Panc1 (cell line): ENCODE measurements at regions not wholly inside any gene's neighbourhood (a gene's known extent, or its start where the extent isn't known, plus 50 kb on each side); places are given as distances from the start of the nearest gene placed in this dataset.

ENCODE experiments used
- ATAC-seq: fragments of 200-7000 bp; cut with Tn5 transposase; 2 replicates; pipeline ENCODE4 v1.9.1; 2020; ENCODE audit warnings: mild to moderate bottlenecking, moderate library complexity
- BruUV-seq: library from RNA; stranded (reverse); fragments of 400-500 nt; replicated peaks from 2 replicates; lab custom pipeline; 2021; lab: Mats Ljungman, UMichigan
- CTCF ChIA-PET: fragments of 300-600 bp; sonication (Branson Sonifier 250); formaldehyde crosslinking; loops from one replicate; lab custom pipeline; 2022; ENCODE audit warnings: antibody characterized with exemption; lab: Charles Lee
- POLR2A ChIA-PET: fragments of 300-600 bp; sonication (Branson Sonifier 250); formaldehyde crosslinking; loops from one replicate; lab custom pipeline; 2022; ENCODE audit warnings: antibody characterized with exemption; lab: Charles Lee
- DNase-seq: peaks from one replicate; pipeline ENCODE4 v3.0.0-alpha.2; 2010; ENCODE audit warnings: low read depth, low spot score
- H3K27ac ChIP-seq: 2 replicates; pipeline ENCODE4 v1.5.1; 2011; ENCODE audit warnings: mild to moderate bottlenecking, low read length, inconsistent platforms
- H3K27me3 ChIP-seq: fragments of 200-500 bp; sonication (Bioruptor generic); 2 replicates; pipeline ENCODE4 v1.6.0; 2014; ENCODE audit warnings: low read length, inconsistent platforms; ENCODE audit not compliant: control insufficient read depth, insufficient read depth
- H3K36me3 ChIP-seq: fragments of 200-500 bp; sonication (Bioruptor generic); 2 replicates; pipeline ENCODE4 v1.5.1; 2014; ENCODE audit warnings: inconsistent platforms, mild to moderate bottlenecking, low read length, moderate library complexity; ENCODE audit not compliant: control insufficient read depth, insufficient read depth
- H3K4me1 ChIP-seq: 2 replicates; pipeline ENCODE4 v1.5.1; 2011; ENCODE audit warnings: inconsistent platforms, mild to moderate bottlenecking, low read length, moderate library complexity; ENCODE audit not compliant: control insufficient read depth, insufficient read depth
- H3K4me3 ChIP-seq, 2 experiments: 2 replicates each; pipeline ENCODE4 v1.5.1; 2011 to 2012; ENCODE audit warnings: low read depth in 2 of 2, low read length in 2 of 2, mild to moderate bottlenecking in 2 of 2, inconsistent platforms in 1 of 2, moderate library complexity in 1 of 2
- H3K9me3 ChIP-seq: fragments of 200-500 bp; sonication (Bioruptor generic); 2 replicates; pipeline ENCODE4 v1.5.1; 2014; ENCODE audit warnings: low read depth, mild to moderate bottlenecking, inconsistent platforms, low read length, moderate library complexity; ENCODE audit not compliant: control insufficient read depth, insufficient read depth
- POLR2AphosphoS5 ChIP-seq: IDR thresholded peaks from 2 replicates; pipeline ENCODE4 v1.6.1; 2012; ENCODE audit warnings: mild to moderate bottlenecking, low read depth, low read length, moderate library complexity
- SIN3A ChIP-seq: IDR thresholded peaks from 2 replicates; pipeline ENCODE4 v1.6.1; 2012; ENCODE audit warnings: low read depth, mild to moderate bottlenecking, low read length, moderate library complexity, borderline replicate concordance; ENCODE audit not compliant: insufficient read depth
- TCF7L2 ChIP-seq: IDR thresholded peaks from 2 replicates; pipeline ENCODE4 v1.6.1; 2011; ENCODE audit warnings: mild to moderate bottlenecking, low read depth, low read length, inconsistent platforms
- in situ Hi-C: cut with HindIII; loops from 2 replicates; pipeline ENCODE4 v1.10.0; 2016; ENCODE audit warnings: low sequenced_read_pairs, low pct_unique_long_range_greater_than_20kb
- intact Hi-C: fragments of 100-400 bp; cut with micrococcal nuclease; formaldehyde crosslinking; loops from one replicate; pipeline ENCODE4 v1.10.0; 2022; ENCODE audit not compliant: unreplicated experiment
- TF ChIP-seq, protein P1 (sequence below): fragments of 450-650 bp; IDR thresholded peaks from 2 replicates; pipeline ENCODE4 v1.5.1; 2017; ENCODE audit warnings: mild to moderate bottlenecking
- TF ChIP-seq, protein P2 (sequence below), 2 experiments: IDR thresholded peaks; 2 replicates each; pipeline ENCODE4 v1.6.1; 2011 to 2012; ENCODE audit warnings: low read depth in 2 of 2, control low read depth in 1 of 2, low read length in 1 of 2, mild to moderate bottlenecking in 1 of 2, moderate library complexity in 1 of 2; ENCODE audit not compliant: insufficient read depth in 1 of 2

- ChIA-PET CTCF (no interaction called here), POLR2A (no interaction called here)
- intact Hi-C loops (no loop called here), in situ Hi-C loops (no loop called here)
- no peak for ATAC-seq
- H3K9me3 ChIP-seq = no peaks in the 10 kb centered on the region
- no peaks in the 10 kb centered on the region for H3K4me1 ChIP-seq
- H3K27me3 ChIP-seq = no peaks in the 10 kb centered on the region
- H3K27ac ChIP-seq = no peak overlapping the region
- no peak for DNase-seq
- TF ChIP-seq, protein P1, sequence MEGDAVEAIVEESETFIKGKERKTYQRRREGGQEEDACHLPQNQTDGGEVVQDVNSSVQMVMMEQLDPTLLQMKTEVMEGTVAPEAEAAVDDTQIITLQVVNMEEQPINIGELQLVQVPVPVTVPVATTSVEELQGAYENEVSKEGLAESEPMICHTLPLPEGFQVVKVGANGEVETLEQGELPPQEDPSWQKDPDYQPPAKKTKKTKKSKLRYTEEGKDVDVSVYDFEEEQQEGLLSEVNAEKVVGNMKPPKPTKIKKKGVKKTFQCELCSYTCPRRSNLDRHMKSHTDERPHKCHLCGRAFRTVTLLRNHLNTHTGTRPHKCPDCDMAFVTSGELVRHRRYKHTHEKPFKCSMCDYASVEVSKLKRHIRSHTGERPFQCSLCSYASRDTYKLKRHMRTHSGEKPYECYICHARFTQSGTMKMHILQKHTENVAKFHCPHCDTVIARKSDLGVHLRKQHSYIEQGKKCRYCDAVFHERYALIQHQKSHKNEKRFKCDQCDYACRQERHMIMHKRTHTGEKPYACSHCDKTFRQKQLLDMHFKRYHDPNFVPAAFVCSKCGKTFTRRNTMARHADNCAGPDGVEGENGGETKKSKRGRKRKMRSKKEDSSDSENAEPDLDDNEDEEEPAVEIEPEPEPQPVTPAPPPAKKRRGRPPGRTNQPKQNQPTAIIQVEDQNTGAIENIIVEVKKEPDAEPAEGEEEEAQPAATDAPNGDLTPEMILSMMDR = no peak
- no peak for TF ChIP-seq SIN3A
- TF ChIP-seq POLR2AphosphoS5 = no peak
- TF ChIP-seq, protein P2, sequence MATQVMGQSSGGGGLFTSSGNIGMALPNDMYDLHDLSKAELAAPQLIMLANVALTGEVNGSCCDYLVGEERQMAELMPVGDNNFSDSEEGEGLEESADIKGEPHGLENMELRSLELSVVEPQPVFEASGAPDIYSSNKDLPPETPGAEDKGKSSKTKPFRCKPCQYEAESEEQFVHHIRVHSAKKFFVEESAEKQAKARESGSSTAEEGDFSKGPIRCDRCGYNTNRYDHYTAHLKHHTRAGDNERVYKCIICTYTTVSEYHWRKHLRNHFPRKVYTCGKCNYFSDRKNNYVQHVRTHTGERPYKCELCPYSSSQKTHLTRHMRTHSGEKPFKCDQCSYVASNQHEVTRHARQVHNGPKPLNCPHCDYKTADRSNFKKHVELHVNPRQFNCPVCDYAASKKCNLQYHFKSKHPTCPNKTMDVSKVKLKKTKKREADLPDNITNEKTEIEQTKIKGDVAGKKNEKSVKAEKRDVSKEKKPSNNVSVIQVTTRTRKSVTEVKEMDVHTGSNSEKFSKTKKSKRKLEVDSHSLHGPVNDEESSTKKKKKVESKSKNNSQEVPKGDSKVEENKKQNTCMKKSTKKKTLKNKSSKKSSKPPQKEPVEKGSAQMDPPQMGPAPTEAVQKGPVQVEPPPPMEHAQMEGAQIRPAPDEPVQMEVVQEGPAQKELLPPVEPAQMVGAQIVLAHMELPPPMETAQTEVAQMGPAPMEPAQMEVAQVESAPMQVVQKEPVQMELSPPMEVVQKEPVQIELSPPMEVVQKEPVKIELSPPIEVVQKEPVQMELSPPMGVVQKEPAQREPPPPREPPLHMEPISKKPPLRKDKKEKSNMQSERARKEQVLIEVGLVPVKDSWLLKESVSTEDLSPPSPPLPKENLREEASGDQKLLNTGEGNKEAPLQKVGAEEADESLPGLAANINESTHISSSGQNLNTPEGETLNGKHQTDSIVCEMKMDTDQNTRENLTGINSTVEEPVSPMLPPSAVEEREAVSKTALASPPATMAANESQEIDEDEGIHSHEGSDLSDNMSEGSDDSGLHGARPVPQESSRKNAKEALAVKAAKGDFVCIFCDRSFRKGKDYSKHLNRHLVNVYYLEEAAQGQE (IDR thresholded peaks at IDR 0.05; ENCODE audit: insufficient read depth in 1 of 2, low read depth in 2 of 2, low read length in 1 of 2) = no peak
- no peak for TF ChIP-seq TCF7L2
- no peaks in the 10 kb centered on the region for H3K36me3 ChIP-seq
- H3K4me3 ChIP-seq = no peak overlapping the region
- no TSS peak for BruUV-seq
Measured at GRCh38 chr3:59308684-59309083, 258.9 kb upstream of the CFAP20DC start.

DNA sequence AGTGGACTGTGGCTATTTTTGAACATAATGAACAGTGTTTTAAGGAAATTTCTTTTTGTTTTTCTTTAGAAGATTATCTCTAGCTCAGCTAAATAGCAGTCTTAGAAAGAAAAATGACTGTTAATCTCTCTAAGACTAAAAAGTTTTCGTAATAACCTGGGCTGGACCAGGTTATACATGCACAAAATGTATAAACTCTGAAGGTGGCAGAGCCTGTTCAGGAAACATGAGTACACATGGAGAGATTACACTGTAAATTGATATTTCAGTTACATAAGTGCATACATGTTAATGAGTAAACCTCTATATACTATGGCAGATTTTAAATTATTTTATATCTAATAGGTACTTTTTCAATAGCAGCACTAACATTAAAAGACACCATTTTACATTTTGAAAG lies 258.2 kb upstream of the CFAP20DC start:
- no peak overlapping the region for H3K27ac ChIP-seq
- ATAC-seq = no peak
- TF ChIP-seq, protein P2 (IDR thresholded peaks at IDR 0.05; ENCODE audit: insufficient read depth in 1 of 2, low read depth in 2 of 2, low read length in 1 of 2) = no peak
- no peak for TF ChIP-seq POLR2AphosphoS5
- TF ChIP-seq, protein P1 = no peak
- TF ChIP-seq TCF7L2 = no peak
- TF ChIP-seq SIN3A = no peak
- no TSS peak for BruUV-seq
- ChIA-PET POLR2A (no interaction called here), CTCF (no interaction called here)
- no peaks in the 10 kb centered on the region for H3K4me1 ChIP-seq
- H3K27me3 ChIP-seq = no peaks in the 10 kb centered on the region
- intact Hi-C loops (no loop called here), in situ Hi-C loops (no loop called here)
- no peak for DNase-seq
- no peaks in the 10 kb centered on the region for H3K9me3 ChIP-seq
- no peak overlapping the region for H3K4me3 ChIP-seq
- H3K36me3 ChIP-seq = no peaks in the 10 kb centered on the region
